Neural cell (in vitro differentiated cells): ENCODE measurements at regions not wholly inside any gene's neighbourhood (a gene's known extent, or its start where the extent isn't known, plus 50 kb on each side); places are given as distances from the start of the nearest gene placed in this dataset.

Experiments
- H2AFZ ChIP-seq: fragments of 200-600, 300-800 bp; sonication (generic), shearing (Covaris generic); 2 replicates; pipeline ENCODE4 v1.6.0; 2014; ENCODE audit warnings: low read depth, mild to moderate bottlenecking, antibody characterized with exemption, low read length, moderate library complexity
- H3F3A ChIP-seq: fragments of 200-600 bp; shearing (Covaris generic); 2 replicates; pipeline ENCODE4 v1.6.1; 2016; ENCODE audit warnings: mild to moderate bottlenecking, moderate library complexity, mixed read lengths, antibody characterized with exemption, low read length; ENCODE audit not compliant: insufficient read depth, poor library complexity, severe bottlenecking
- H3K27ac ChIP-seq: fragments of 200-600, 300-800 bp; sonication (generic), shearing (Covaris generic); 2 replicates; pipeline ENCODE4 v1.5.1; 2014; ENCODE audit warnings: mild to moderate bottlenecking, low read length, moderate library complexity
- H3K27me3 ChIP-seq: fragments of 300-800, 200-600 bp; sonication (generic), shearing (Covaris generic); 2 replicates; pipeline ENCODE4 v1.6.0; 2014; ENCODE audit warnings: mild to moderate bottlenecking, low read depth, low read length, moderate library complexity; ENCODE audit not compliant: insufficient read depth
- H3K36me3 ChIP-seq: fragments of 300-800, 200-600 bp; sonication (generic), shearing (Covaris generic); 2 replicates; pipeline ENCODE4 v1.5.1; 2014; ENCODE audit warnings: mild to moderate bottlenecking, antibody characterized with exemption, low read length, moderate library complexity; ENCODE audit not compliant: insufficient read depth
- H3K4me2 ChIP-seq: fragments of 300-800, 200-600 bp; sonication (generic), shearing (Covaris generic); 2 replicates; pipeline ENCODE4 v1.6.0; 2014; ENCODE audit warnings: mild to moderate bottlenecking, low read length
- H3K4me3 ChIP-seq: fragments of 300-800, 200-600 bp; sonication (generic), shearing (Covaris generic); 2 replicates; pipeline ENCODE4 v1.5.1; 2014; ENCODE audit warnings: mild to moderate bottlenecking, low read length, moderate library complexity
- H3K79me2 ChIP-seq: fragments of 200-600 bp; shearing (Covaris generic); replicated peaks from 2 replicates; pipeline ENCODE4 v1.6.0; 2014; ENCODE audit warnings: mild to moderate bottlenecking, low read length, moderate library complexity; ENCODE audit not compliant: insufficient read depth
- H3K9ac ChIP-seq: fragments of 300-800, 200-600 bp; sonication (generic), shearing (Covaris generic); 2 replicates; pipeline ENCODE4 v1.6.1; 2016; ENCODE audit warnings: mild to moderate bottlenecking, low read length, mixed read lengths
- H3K9me2 ChIP-seq: fragments of 200-600 bp; shearing (Covaris generic); 2 replicates; pipeline ENCODE4 v1.6.1; 2016; ENCODE audit warnings: mild to moderate bottlenecking, low read length, mixed read lengths; ENCODE audit not compliant: insufficient read depth
- H3K9me3 ChIP-seq: fragments of 200-600, 300-800 bp; sonication (generic), shearing (Covaris generic); 2 replicates; pipeline ENCODE4 v1.6.1; 2016; ENCODE audit warnings: mild to moderate bottlenecking, mixed run types, low read length, moderate library complexity, mixed read lengths
- H4K20me1 ChIP-seq: fragments of 200-600 bp; shearing (Covaris generic); 2 replicates; pipeline ENCODE4 v1.6.1; 2016; ENCODE audit warnings: mild to moderate bottlenecking, mixed run types; ENCODE audit not compliant: insufficient read depth
- CTCF ChIP-seq: fragments of 450-650 bp; IDR thresholded peaks from 2 replicates; pipeline ENCODE4 v1.5.1; 2014; ENCODE audit warnings: antibody characterized with exemption, mild to moderate bottlenecking, moderate library complexity; ENCODE audit not compliant: poor library complexity, severe bottlenecking
- EP300 ChIP-seq: fragments of 450-650 bp; conservative IDR thresholded peaks from 2 replicates; pipeline ENCODE4 v1.6.1; 2014; ENCODE audit warnings: antibody characterized with exemption, mild to moderate bottlenecking, moderate library complexity; ENCODE audit not compliant: poor library complexity, severe bottlenecking
- EZH2 ChIP-seq: fragments of 200-600, 300-800 bp; shearing (Covaris generic), sonication (generic); IDR thresholded peaks from 2 replicates; pipeline ENCODE4 v1.6.1; 2014; ENCODE audit warnings: antibody characterized with exemption, low read length, borderline replicate concordance, mild to moderate bottlenecking; ENCODE audit not compliant: insufficient read depth, poor library complexity, severe bottlenecking
- MXI1 ChIP-seq: fragments of 450-650 bp; conservative IDR thresholded peaks from 2 replicates; pipeline ENCODE4 v1.6.1; 2014; ENCODE audit warnings: antibody characterized with exemption, mild to moderate bottlenecking; ENCODE audit not compliant: poor library complexity, severe bottlenecking
- POLR2AphosphoS5 ChIP-seq: IDR thresholded peaks from 2 replicates; pipeline ENCODE4 v1.6.1; 2012
- RAD21 ChIP-seq: fragments of 450-650 bp; conservative IDR thresholded peaks from 2 replicates; pipeline ENCODE4 v1.6.1; 2014; ENCODE audit warnings: antibody characterized with exemption, mild to moderate bottlenecking, moderate library complexity
- REST ChIP-seq: IDR thresholded peaks from 2 replicates; pipeline ENCODE4 v1.6.1; 2012; ENCODE audit warnings: borderline replicate concordance
- SMC3 ChIP-seq: fragments of 450-650 bp; conservative IDR thresholded peaks from 2 replicates; pipeline ENCODE4 v1.6.1; 2014; ENCODE audit warnings: antibody characterized with exemption, mild to moderate bottlenecking, moderate library complexity; ENCODE audit not compliant: poor library complexity
- TAF1 ChIP-seq: IDR thresholded peaks from 2 replicates; pipeline ENCODE4 v1.6.1; 2012; ENCODE audit warnings: low read depth

- Histone ChIP-seq H3K4me3 (no peak overlapping the region), H3F3A (no peaks in the 10 kb centered on the region), H2AFZ (no peak overlapping the region), H3K79me2 (no peaks in the 10 kb centered on the region), H4K20me1 (no peaks in the 10 kb centered on the region), H3K4me2 (no peak overlapping the region), H3K9me3 (no peaks in the 10 kb centered on the region), H3K36me3 (no peaks in the 10 kb centered on the region), H3K9ac (no peak overlapping the region), H3K27me3 (no peaks in the 10 kb centered on the region), H3K9me2 (no peaks in the 10 kb centered on the region), H3K27ac (no peak overlapping the region)
- TF ChIP-seq REST: no peak
- no peak for TF ChIP-seq TAF1
- no peak for TF ChIP-seq MXI1
- no peak for TF ChIP-seq CTCF
- TF ChIP-seq RAD21: no peak
- TF ChIP-seq EP300: no peak
- TF ChIP-seq POLR2AphosphoS5: no peak
- TF ChIP-seq SMC3: no peak
- no peak for TF ChIP-seq EZH2
Measured at GRCh38 chr13:108460043-108460442, 169.4 kb upstream of the MYO16 start.

- TF ChIP-seq EP300 (no peak), MXI1 (no peak), SMC3 (no peak), POLR2AphosphoS5 (no peak), CTCF (no peak), REST (no peak), EZH2 (no peak), RAD21 (no peak), TAF1 (no peak)
- no peaks in the 10 kb centered on the region for H4K20me1 ChIP-seq
- no peaks in the 10 kb centered on the region for H3K79me2 ChIP-seq
- H3K27ac ChIP-seq: no peak overlapping the region
- H3F3A ChIP-seq: no peaks in the 10 kb centered on the region
- no peaks in the 10 kb centered on the region for H3K36me3 ChIP-seq
- H3K4me3 ChIP-seq: no peak overlapping the region
- H3K9me2 ChIP-seq: no peaks in the 10 kb centered on the region
- H3K9me3 ChIP-seq: no peaks in the 10 kb centered on the region
- no peak overlapping the region for H3K4me2 ChIP-seq
- H3K9ac ChIP-seq: no peak overlapping the region
- H3K27me3 ChIP-seq: no peaks in the 10 kb centered on the region
- H2AFZ ChIP-seq: no peak overlapping the region
Measured at GRCh38 chr13:108460746-108461145, 168.7 kb upstream of the MYO16 start.
